ENCODE measurements at regions not wholly inside any gene's neighbourhood (a gene's known extent, or its start where the extent isn't known, plus 50 kb on each side); places are given as distances from the start of the nearest gene placed in this dataset.

DNA sequence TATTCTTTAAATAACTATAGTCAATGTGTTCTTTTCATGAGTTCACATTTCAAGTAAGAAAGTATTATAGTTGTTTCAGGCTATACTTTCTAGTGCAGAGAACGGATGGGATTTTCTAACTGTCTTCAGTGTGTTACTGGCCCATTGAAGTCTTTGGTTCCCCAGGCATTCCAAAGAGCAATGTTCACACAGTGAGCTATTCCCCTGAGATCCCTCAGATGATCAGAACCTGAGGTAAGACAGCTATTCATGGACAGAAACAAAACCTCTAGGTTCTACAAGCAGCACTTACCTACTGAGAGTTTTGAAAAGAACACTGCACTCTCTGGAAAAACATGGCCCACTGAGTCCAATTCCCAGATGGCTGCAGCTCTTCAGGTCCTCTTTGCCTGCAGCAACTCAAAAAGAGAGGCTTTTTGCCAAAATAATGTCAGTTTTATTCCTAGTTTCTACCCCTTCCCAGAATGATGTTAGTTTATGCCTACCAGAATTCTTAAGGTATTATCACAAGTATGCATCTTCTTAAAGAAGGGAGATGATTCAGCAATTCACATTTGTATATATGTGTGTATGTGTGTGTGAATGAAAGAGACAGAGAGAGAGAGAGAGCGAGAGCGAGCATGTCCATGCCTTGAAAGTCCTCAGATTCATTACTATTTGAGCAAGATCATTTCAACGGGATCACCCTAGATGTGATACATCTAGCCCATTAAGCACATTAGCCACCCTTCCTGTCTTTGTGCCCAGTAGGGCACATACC lies 146.1 kb downstream of the PDHA2 start:
- TF ChIP-seq, protein P1, sequence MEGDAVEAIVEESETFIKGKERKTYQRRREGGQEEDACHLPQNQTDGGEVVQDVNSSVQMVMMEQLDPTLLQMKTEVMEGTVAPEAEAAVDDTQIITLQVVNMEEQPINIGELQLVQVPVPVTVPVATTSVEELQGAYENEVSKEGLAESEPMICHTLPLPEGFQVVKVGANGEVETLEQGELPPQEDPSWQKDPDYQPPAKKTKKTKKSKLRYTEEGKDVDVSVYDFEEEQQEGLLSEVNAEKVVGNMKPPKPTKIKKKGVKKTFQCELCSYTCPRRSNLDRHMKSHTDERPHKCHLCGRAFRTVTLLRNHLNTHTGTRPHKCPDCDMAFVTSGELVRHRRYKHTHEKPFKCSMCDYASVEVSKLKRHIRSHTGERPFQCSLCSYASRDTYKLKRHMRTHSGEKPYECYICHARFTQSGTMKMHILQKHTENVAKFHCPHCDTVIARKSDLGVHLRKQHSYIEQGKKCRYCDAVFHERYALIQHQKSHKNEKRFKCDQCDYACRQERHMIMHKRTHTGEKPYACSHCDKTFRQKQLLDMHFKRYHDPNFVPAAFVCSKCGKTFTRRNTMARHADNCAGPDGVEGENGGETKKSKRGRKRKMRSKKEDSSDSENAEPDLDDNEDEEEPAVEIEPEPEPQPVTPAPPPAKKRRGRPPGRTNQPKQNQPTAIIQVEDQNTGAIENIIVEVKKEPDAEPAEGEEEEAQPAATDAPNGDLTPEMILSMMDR (IDR thresholded peaks at IDR 0.05; ENCODE audit: low read depth, low read length, missing control alignments): no peak

DNA sequence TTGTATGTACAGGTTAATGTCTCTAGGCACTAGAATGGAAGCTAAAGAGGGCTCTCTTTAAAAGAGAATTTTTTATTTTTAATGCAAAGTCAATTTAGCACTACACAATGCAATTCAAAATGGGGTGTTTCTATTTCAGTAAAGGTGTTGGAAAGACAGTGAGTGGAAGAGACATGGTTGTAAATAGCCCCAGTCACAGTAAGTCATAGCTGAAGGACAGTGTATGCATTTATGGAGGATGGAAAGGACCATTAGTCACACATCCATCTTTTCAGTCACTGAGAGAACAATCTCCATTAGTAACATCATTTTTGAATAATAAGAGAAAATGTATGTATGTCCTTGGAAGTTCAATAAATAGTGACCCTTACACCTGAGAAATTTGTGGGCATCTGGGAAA lies 148.0 kb downstream of the PDHA2 start:
- TF ChIP-seq, protein P1 (IDR thresholded peaks at IDR 0.05; ENCODE audit: low read depth, low read length, missing control alignments): no peak
- no peak for DNase-seq (ENCODE audit: low read depth)
- no peak overlapping the region for H3K4me3 ChIP-seq (ENCODE audit: low read depth, low read length)

More for the DNA sequence above, 146.1 kb downstream of the PDHA2 start:
- no peak for DNase-seq (ENCODE audit: low read depth)
- no peak overlapping the region for H3K4me3 ChIP-seq (ENCODE audit: low read depth, low read length)

GRCh38 chr4:95998311-95998710 lies 158.4 kb downstream of the PDHA2 start:
- TF ChIP-seq, protein P1 (IDR thresholded peaks at IDR 0.05; ENCODE audit: low read depth, low read length, missing control alignments): no peak
- DNase-seq (ENCODE audit: low read depth): no peak
- H3K4me3 ChIP-seq (ENCODE audit: low read depth, low read length): no peak overlapping the region

GRCh38 chr4:96003951-96004740 lies 164.3 kb downstream of the PDHA2 start:
- TF ChIP-seq, protein P1 (IDR thresholded peaks at IDR 0.05; ENCODE audit: low read depth, low read length, missing control alignments): no peak
- DNase-seq (ENCODE audit: low read depth): no peak
- H3K4me3 ChIP-seq (ENCODE audit: low read depth, low read length): no peak overlapping the region

DNA sequence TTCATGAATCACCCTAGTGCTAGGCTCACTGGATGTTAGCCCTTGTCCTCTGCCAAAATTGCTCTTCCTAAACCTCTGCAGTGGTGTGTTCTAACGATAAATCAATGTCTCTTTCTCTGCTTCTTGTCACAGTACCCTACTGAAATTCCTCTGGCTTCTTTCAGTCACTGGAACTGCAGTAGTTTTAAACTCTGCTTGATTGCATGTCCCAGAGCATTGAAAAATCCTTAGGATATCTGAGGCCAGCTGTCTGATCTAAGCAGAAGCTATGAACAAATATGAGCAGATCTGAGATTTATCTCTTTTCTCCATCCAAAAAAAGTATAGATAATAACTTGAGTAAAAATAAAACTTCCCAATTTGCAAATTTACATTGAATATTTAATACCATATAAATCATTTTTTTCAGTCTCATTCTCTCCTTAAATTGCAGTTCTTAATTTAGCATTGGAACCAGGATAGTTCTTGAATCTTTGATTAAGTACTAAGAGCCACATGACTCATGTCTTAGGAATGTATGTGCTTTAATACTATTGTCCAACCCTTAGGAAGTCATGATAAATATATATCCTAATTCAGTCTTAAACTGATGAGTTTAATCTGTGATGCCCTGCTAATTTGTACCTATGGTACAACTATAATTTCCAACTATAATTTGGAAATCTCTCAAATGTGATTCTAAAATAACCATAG lies 169.7 kb downstream of the PDHA2 start:
- DNase-seq (ENCODE audit: low read depth): no peak
- H3K4me3 ChIP-seq (ENCODE audit: low read depth, low read length): no peak overlapping the region
- TF ChIP-seq, protein P1 (IDR thresholded peaks at IDR 0.05; ENCODE audit: low read depth, low read length, missing control alignments): no peak

DNA sequence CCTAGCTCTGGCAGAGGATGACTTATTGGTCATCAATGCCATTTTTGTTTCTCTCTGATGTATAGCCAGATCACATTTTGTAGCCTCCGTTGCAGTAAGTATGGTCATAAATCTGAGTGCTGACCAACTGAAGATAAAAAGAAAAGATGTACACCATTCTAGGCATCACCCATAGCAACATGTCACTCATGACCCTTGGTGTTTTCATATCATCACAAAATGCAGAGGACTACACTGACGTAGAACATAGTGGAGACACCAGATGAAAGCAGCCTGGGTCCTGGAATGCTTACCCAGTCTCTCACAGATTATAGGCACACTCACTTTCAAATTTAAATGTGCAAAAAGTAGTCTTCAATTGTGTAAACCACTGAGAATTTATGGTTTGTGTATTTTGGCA lies 172.8 kb downstream of the PDHA2 start:
- TF ChIP-seq, protein P1 (IDR thresholded peaks at IDR 0.05; ENCODE audit: low read depth, low read length, missing control alignments): no peak
- no peak for DNase-seq (ENCODE audit: low read depth)
- H3K4me3 ChIP-seq (ENCODE audit: low read depth, low read length): no peak overlapping the region

Data from GM12864 (cell line).